GM12878 (cell line): ENCODE measurements at regions not wholly inside any gene's neighbourhood (a gene's known extent, or its start where the extent isn't known, plus 50 kb on each side); places are given as distances from the start of the nearest gene placed in this dataset.

Source experiments
- ATAC-seq: fragments of 200-7000 bp; cut with Tn5 transposase; 3 replicates; pipeline ENCODE4 v1.9.1; 2020; ENCODE audit warnings: mild to moderate bottlenecking, moderate library complexity
- BruUV-seq: library from RNA; stranded (reverse); fragments of 400-500 nt; replicated peaks from 2 replicates; lab custom pipeline; 2021; lab: Mats Ljungman, UMichigan
- CTCF ChIA-PET: fragments of 300-600 bp; sonication (Branson Sonifier 250); formaldehyde crosslinking; extraction: SDS; loops from one replicate; lab custom pipeline; 2021; ENCODE audit warnings: inconsistent platforms; lab: Yijun Ruan, JAX
- POLR2A ChIA-PET: fragments of 350-600 bp; formaldehyde crosslinking; extraction: SDS; loops from one replicate; lab custom pipeline; 2021; ENCODE audit warnings: inconsistent platforms; lab: Charles Lee
- RAD21 ChIA-PET: fragments of 300-600 bp; sonication (Branson Sonifier 250); formaldehyde crosslinking; loops from one replicate; lab custom pipeline; 2023; ENCODE audit warnings: antibody characterized with exemption; ENCODE audit not compliant: unreplicated experiment; lab: Charles Lee
- SMC1A ChIA-PET: fragments of 300-600 bp; sonication (Branson Sonifier 250); formaldehyde crosslinking; loops from one replicate; lab custom pipeline; 2023; ENCODE audit not compliant: unreplicated experiment, uncharacterized antibody; lab: Charles Lee
- DNase-seq: peaks from one replicate; pipeline ENCODE4 v3.0.0-alpha.2; 2011; ENCODE audit warnings: low read depth, low spot score
- FAIRE-seq: peaks from 3 replicates; lab custom pipeline; 2011; peaks lifted over from hg19 to GRCh38; lab: Jason Lieb, UNC
- H2AFZ ChIP-seq: 2 replicates; pipeline ENCODE4 v1.6.0; 2011; ENCODE audit warnings: low read depth, low read length, control low read depth; ENCODE audit not compliant: control insufficient read depth
- H3K27ac ChIP-seq: 2 replicates; pipeline ENCODE4 v1.5.1; 2011; ENCODE audit warnings: control low read depth; ENCODE audit not compliant: control insufficient read depth, insufficient read depth
- H3K27me3 ChIP-seq, 2 experiments: replicated peaks in 1 of 2; 2 replicates each; pipeline versions ENCODE4 v1.6.0 to v1.6.1; 2011; ENCODE audit warnings: low read length in 1 of 2; ENCODE audit not compliant: control insufficient read depth in 2 of 2, insufficient read depth in 2 of 2
- H3K36me3 ChIP-seq, 2 experiments: 2 replicates each; pipeline ENCODE4 v1.5.1; 2011; ENCODE audit warnings: low read length in 1 of 2; ENCODE audit not compliant: control insufficient read depth in 2 of 2, insufficient read depth in 2 of 2
- H3K4me1 ChIP-seq: 2 replicates; pipeline ENCODE4 v1.6.1; 2011; ENCODE audit warnings: mild to moderate bottlenecking, low read length, moderate library complexity, mixed read lengths; ENCODE audit not compliant: control insufficient read depth, insufficient read depth
- H3K4me2 ChIP-seq: 2 replicates; pipeline ENCODE4 v1.6.0; 2011; ENCODE audit warnings: control low read depth; ENCODE audit not compliant: control insufficient read depth, insufficient read depth
- H3K4me3 ChIP-seq: fragments of 200-600 bp; sonication (generic); 2 replicates; pipeline ENCODE4 v1.5.1; 2016
- H3K79me2 ChIP-seq: 2 replicates; pipeline ENCODE4 v1.6.0; 2011; ENCODE audit warnings: low read length; ENCODE audit not compliant: control insufficient read depth, insufficient read depth
- H3K9ac ChIP-seq: 2 replicates; pipeline ENCODE4 v1.8.0; 2011; ENCODE audit warnings: low read length, control low read depth, mixed read lengths; ENCODE audit not compliant: control insufficient read depth, insufficient read depth
- H3K9me3 ChIP-seq: replicated peaks from 3 replicates; pipeline ENCODE4 v1.5.1; 2011; ENCODE audit warnings: mild to moderate bottlenecking, low read length; ENCODE audit not compliant: control insufficient read depth, insufficient read depth
- H4K20me1 ChIP-seq: 2 replicates; pipeline ENCODE4 v1.6.0; 2011; ENCODE audit not compliant: control insufficient read depth, insufficient read depth
- MEF2B ChIP-seq: fragments of 450-650 bp; IDR thresholded peaks from 2 replicates; pipeline ENCODE4 v1.6.1; 2018; ENCODE audit warnings: mild to moderate bottlenecking, moderate library complexity; ENCODE audit not compliant: partially characterized antibody, poor library complexity, severe bottlenecking
- MTA2 ChIP-seq: fragments of 450-650 bp; IDR thresholded peaks from 2 replicates; pipeline ENCODE4 v1.6.1; 2016; ENCODE audit warnings: low read depth, mild to moderate bottlenecking, moderate library complexity
- SP1 ChIP-seq: IDR thresholded peaks from one replicate; pipeline ENCODE4 v1.6.1; 2011; ENCODE audit warnings: low read depth, low read length
- SREBF1 ChIP-seq: IDR thresholded peaks from 2 replicates; pipeline ENCODE4 v1.6.1; 2012; ENCODE audit warnings: mild to moderate bottlenecking, low read length
- TCF12 ChIP-seq: IDR thresholded peaks from 2 replicates; pipeline ENCODE4 v1.6.1; 2011; ENCODE audit warnings: low read depth, mild to moderate bottlenecking, low read length
- WGBS: methylation state at CpG from one replicate; pipeline ENCODE4 v1.1.6; 2016; ENCODE audit warnings: low lambda C conversion rate; ENCODE audit not compliant: insufficient replicate concordance, insufficient coverage; ENCODE audit errors: missing lambda C conversion rate; 5-methylcytosine and 5-hydroxymethylcytosine counted together
- in situ Hi-C: fragments of 300-500 bp; cut with MboI; formaldehyde crosslinking; loops from 9 replicates; pipeline ENCODE4 v1.14.3; 2018; ENCODE audit warnings: mixed read lengths
- intact Hi-C: fragments of 100-400 bp; cut with micrococcal nuclease; formaldehyde crosslinking; loops from one replicate; pipeline ENCODE4 v1.14.2; 2022; ENCODE audit not compliant: unreplicated experiment
- TF ChIP-seq, protein P1 (sequence below): IDR thresholded peaks from 2 replicates; pipeline ENCODE4 v1.6.1; 2012; ENCODE audit warnings: low read length, inconsistent platforms

DNA sequence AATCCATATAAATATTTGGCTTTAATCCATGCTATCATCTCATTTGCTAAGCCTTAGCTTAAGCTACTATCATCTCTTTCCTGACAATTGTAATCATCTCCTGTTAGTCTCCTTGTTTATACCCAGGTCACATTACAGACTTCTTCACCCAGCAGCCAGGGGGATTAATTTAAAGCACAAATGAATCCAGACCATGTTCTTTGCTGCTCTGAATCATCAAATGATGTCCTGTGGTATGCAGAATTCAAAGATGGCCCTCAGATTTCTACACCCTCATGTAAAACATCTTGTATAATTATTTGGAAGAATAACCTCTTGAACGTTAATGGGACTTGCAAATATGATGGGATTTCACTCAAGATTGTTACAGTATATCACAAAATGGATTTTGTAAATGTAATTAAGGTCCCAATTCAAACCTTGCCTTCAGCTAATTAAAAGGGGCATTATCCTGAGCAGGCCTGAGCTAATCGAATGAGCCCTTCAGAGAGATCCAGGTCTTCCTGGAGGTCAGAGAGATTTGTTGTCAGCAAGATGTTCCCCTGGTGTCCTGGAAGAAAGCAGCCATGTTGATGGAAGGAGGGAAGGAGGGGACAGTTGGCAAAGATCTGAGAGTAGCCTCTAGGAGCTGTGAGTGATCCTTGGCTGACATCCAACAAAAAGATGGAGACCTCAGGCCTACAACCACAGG, 241.1 kb upstream of the MMADHC start:
- ChIA-PET SMC1A (no interaction called here), CTCF (no interaction called here), POLR2A (no interaction called here), RAD21 (no interaction called here)
- no peak overlapping the region for H2AFZ ChIP-seq
- ATAC-seq (no peak), FAIRE-seq (no peak), DNase-seq (no peak)
- H3K27ac ChIP-seq: no peak overlapping the region
- no TSS peak for BruUV-seq
- H3K79me2 ChIP-seq: no peaks in the 10 kb centered on the region
- no peaks in the 10 kb centered on the region for H3K4me1 ChIP-seq
- in situ Hi-C loops (no loop called here), intact Hi-C loops (no loop called here)
- no peaks in the 10 kb centered on the region for H3K36me3 ChIP-seq
- H3K27me3 ChIP-seq: no peaks in the 10 kb centered on the region
- no peak overlapping the region for H3K4me2 ChIP-seq
- H4K20me1 ChIP-seq: no peaks in the 10 kb centered on the region
- no peak overlapping the region for H3K9ac ChIP-seq
- 24% methylated on average over 2 of the region's 2 CpGs for WGBS
- H3K9me3 ChIP-seq: no peaks in the 10 kb centered on the region
- TF ChIP-seq MEF2B (no peak), SP1 (no peak), SREBF1 (no peak), MTA2 (no peak), TCF12 (no peak)
- TF ChIP-seq, protein P1, sequence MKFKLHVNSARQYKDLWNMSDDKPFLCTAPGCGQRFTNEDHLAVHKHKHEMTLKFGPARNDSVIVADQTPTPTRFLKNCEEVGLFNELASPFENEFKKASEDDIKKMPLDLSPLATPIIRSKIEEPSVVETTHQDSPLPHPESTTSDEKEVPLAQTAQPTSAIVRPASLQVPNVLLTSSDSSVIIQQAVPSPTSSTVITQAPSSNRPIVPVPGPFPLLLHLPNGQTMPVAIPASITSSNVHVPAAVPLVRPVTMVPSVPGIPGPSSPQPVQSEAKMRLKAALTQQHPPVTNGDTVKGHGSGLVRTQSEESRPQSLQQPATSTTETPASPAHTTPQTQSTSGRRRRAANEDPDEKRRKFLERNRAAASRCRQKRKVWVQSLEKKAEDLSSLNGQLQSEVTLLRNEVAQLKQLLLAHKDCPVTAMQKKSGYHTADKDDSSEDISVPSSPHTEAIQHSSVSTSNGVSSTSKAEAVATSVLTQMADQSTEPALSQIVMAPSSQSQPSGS: no peak
- no peak overlapping the region for H3K4me3 ChIP-seq
